GM19397 (cell line): ENCODE measurements at regions not wholly inside any gene's neighbourhood (a gene's known extent, or its start where the extent isn't known, plus 50 kb on each side); places are given as distances from the start of the nearest gene placed in this dataset.

Source experiments
- ATAC-seq: cut with Tn5 transposase; IDR thresholded peaks from one replicate; pipeline ENCODE4 v1.9.1; 2021; ENCODE audit warnings: mild to moderate bottlenecking, moderate library complexity; ENCODE audit not compliant: unreplicated experiment

DNA sequence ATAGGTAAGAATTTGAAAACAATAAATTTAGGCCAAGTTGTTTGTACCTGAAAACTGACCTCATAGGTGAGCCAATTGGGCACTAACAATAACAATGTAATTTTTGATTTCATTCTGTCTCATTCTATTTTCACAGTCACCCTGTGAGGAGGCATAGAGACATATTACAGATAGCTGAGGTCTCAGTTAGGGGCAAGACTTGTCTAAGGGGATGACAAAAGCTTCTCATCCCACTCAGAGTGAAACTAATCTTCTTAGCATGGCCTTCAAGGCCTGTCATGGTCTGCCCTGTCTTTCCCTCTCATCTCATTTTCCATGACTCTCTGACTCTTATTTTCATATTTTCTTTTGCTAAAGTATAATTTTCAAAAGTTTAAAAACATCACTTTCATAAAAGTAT is 562.0 kb upstream of the TNP1 start:
- ATAC-seq, result no peak

GRCh38 chr2:217420854-217421253 is 561.0 kb upstream of the TNP1 start:
- ATAC-seq, result no peak

DNA sequence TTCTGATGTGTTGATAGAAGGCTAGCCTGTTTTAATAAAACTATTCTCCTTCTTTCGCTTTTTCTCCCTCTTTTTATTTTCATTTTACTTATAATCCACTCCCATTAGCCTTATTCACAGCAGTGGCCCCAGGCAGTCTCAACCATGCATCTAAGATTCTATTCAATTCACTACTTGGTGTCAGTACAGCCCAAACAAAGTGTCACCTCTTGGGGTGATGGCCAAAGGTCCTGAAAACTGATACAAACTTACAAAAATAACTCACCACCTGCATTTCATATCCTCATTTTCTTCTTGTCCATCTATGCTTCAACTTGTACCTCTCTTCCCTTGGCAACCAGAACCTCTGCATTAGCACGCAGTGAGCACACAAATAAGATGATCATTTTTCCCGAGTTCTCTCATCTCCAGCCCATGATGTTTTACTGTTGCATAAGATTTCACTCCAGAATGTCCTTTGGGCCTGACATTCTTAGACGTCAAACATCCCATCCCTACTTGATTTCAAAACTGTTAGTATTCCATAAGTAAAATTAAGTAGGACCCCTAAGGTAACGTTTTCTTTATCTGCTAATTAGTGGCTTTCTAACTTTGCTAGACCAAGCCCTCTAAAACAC is 559.3 kb upstream of the TNP1 start:
- no peak for ATAC-seq

DNA sequence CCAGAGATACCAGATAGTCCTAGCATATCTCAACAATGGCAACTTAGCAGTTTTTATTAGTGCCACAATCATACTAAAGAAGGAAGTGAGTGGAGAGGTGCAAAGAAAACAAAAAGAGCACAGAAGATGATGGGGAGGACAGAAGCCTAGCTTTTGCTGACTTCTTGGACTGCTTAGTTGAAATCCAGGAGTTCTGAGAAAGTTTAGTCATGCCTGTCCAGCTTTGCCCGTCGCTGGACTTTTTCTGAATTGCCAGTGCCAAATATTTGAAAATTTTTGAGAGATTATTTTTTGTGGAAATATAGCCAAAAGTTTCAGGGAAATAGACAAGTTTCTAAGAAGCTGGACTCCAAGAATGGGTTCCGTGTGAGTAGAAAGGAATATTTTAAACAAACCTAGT is 558.7 kb upstream of the TNP1 start:
- ATAC-seq, result no peak

DNA sequence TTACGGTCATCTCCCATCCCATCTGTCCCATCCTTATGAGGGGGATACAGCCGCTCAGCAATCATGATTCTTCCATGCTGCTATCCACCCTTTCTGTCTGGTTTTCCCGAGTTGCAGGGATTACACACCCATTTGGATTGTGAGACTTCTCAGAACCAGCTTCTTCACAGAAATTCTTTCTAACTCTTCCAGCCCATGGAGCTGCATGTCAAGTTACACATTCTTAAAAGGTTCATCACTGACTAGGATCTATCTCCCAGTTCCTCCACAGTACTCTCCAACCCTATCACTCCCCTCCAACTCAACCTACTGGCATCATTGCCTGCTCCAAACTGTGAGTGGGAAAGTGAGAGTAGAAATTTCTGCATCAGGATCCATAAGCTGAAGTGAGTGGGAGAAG is 558.2 kb upstream of the TNP1 start:
- ATAC-seq, result no peak

GRCh38 chr2:217417536-217417935 is 557.7 kb upstream of the TNP1 start:
- no peak for ATAC-seq

DNA sequence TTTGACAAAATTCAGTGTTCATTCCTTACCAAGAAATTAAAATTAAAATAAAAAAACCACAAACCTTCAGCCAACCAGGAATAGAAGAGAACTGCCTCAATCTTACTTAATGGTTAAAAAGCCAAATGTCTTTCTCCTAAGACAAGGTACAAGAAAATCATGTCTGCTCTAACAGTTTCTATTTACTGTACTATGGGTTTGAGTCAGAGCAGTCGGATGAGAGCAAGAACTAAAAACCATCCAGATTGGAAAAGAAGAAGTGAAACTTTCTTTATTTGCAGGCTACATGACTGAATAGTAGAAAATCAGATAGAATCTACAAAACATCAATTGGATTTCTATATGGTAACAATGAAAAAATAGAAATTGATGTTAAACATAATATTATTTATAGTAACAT is 555.5 kb upstream of the TNP1 start:
- no peak for ATAC-seq

- ATAC-seq, result no peak
These were observed 554.6 kb upstream of the TNP1 start for GRCh38 chr2:217414429-217414828.

DNA sequence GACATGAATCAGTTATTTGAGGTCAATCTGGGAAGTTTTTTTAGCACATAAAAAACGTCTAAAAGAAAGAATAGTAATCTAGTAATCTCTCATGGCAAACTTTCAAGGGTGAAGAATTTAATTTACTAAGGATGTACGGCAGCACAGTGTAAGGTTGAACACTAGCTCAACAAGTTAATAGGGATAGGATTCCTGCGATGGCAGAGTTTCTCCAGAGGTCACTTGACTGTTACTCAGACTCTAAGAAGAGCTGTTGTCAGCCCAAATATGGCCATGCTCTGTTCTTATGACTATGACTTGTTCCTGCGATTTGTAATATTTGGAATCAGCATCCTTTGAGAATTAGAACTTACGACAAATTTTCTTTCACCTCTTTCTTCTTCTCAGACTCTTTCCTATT is 553.3 kb upstream of the TNP1 start:
- ATAC-seq, result no peak

- no peak for ATAC-seq
These were observed 552.9 kb upstream of the TNP1 start for GRCh38 chr2:217412721-217413120.

GRCh38 chr2:217412277-217412676 is 552.4 kb upstream of the TNP1 start:
- no peak for ATAC-seq

DNA sequence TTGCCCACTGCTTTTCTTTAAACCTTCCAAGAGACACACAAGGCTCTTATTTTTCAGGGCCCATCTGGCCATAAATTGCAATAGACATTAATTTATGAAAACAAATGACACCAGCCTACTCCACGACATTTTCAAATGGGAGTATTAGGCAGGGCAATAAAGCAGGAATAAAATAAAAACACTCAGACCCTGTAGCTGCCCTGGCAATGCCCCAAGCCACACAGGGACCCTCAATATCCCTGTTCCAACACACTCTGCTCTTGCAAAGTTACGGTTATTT is 550.8 kb upstream of the TNP1 start:
- no peak for ATAC-seq

DNA sequence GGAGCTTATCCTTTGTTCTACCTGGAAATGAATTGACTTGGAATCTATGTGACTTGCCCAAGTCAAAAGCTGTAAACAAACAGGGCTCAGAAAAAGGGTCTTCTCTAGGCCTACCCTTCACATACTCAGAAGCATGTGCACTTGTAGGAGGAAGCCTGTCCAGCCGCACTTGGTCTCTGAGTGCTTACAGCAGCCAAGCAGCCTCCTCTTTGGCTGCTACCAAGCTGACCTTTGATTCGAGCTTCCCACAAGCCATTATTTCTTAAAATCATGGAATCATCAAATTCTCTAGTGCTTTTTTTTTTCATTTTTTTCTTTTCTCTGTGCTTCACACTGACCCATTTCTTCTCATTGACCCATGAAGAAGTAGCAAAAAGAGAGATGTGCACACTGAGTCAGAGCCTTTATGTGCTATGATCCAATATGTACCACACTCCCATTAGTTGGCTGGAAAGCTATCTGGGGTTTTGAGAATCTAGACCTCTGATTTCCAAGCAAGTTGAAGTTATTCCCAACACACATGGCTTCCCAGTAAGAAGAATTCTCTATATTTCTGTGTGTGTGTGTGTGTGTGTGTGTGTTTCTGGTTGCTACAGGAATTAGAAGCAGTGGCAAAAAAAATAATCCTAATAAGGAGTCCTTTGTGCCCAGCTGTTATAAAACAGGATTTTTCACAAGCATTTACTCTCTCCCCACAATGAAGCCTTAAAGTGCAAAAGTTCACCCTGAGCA is 550.3 kb upstream of the TNP1 start:
- no peak for ATAC-seq

- no peak for ATAC-seq
These were observed 547.5 kb upstream of the TNP1 start for GRCh38 chr2:217407362-217407761.

DNA sequence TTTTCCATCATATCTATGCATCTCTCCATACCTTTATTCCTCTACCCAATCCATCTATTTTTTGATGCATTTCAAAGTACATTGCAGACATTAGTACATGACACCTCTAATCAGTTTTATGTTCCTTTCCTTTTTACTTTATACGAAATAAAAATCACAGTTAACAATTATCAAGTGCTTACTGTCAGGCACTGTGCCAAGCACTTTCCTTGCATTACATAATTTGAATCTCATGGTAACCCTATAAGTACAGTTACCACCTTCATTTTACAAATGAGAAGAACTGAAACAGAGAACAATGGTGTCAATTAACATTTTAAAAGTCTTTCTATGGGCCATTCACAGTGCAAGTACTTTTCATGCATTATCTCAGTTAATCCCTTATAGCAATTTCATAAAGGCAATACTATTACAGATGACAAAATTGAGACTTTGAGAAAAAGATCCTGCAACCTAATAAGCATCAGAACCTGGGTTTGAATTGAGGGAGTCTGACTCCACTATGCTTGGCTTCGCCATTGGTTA is 544.4 kb upstream of the TNP1 start:
- no peak for ATAC-seq

GRCh38 chr2:217402761-217403383 is 543.0 kb upstream of the TNP1 start:
- no peak for ATAC-seq

- ATAC-seq, result no peak
These were observed 542.3 kb upstream of the TNP1 start for GRCh38 chr2:217402144-217402543.

DNA sequence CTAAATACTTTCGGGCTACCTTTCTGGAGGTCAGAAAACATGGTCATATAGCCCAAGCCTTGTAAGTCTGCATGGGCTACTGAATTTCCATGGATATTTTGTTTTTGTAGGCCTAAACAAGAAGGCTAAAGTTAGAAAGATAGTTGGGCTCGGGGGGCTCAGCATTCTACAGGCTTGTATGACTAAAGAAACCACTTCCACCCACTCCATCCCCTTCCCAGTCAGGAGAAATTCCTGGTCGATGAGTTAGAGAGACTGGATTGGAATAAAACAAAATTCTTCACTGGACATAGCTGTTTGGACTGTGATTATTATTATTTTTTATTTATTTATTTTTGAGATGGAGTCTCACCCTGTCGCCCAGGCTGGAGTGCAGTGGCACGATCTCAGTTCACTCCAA is 539.4 kb upstream of the TNP1 start:
- ATAC-seq, result no peak

- no peak for ATAC-seq
These were observed 539.0 kb upstream of the TNP1 start for GRCh38 chr2:217398860-217399259.

GRCh38 chr2:217398101-217398500 is 538.2 kb upstream of the TNP1 start:
- ATAC-seq, result no peak

DNA sequence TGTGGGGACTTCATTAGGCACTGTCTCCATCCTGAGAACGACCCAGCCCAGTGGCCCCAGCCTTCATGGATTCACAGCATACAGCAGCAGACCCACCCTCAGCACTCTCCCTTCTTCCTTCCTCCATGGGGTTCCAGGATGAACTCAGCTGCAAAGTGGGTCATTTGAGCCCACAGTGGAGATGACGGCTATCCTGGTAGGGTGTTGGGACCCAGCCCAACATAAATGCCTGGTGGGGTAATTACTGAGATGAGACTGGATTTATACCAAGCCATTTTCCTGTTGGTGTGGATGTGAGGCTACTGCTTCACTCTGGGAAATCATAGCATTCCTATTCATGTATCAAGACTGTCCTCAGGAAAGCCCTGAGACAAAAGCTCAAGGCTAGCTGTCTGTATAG is 536.7 kb upstream of the TNP1 start:
- no peak for ATAC-seq

DNA sequence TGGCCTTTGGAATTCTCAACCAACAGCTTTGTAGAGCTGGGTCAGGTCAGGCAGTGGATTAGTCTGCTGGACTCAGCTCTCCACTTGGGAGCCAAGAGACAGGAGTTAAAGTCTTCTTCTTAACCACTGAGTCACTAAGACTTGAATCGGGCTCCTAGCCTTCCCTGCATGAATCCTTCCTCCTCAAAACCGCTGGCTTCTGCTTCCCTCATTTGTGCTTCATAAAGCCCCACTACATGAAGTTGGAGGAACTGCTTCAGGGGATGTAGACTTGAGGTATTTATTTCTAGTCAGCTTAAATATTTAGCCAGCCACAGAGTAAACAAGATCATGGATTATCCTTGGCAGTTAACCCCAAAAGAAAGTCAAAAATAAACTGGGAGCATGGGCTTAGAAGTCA is 536.3 kb upstream of the TNP1 start:
- ATAC-seq, result no peak
